ENCODE measurements at regions not wholly inside any gene's neighbourhood (a gene's known extent, or its start where the extent isn't known, plus 50 kb on each side); places are given as distances from the start of the nearest gene placed in this dataset.

- no peaks in the 10 kb centered on the region for H3K9me2 ChIP-seq (replicated peaks; ENCODE audit: control insufficient read depth, low read length)
- no peak overlapping the region for H3K4me3 ChIP-seq (ENCODE audit: low read length)
- no peaks in the 10 kb centered on the region for H4K20me1 ChIP-seq (ENCODE audit: control insufficient read depth, insufficient read depth, low read depth, low read length)
- H3F3A ChIP-seq (ENCODE audit: control insufficient read depth, insufficient read depth), result no peaks in the 10 kb centered on the region
- H3K27me3 ChIP-seq (ENCODE audit: control insufficient read depth, low read length), result peaks cover 16% of the 10 kb centered on the region; the same call in 1 of the 2 replicates
- no peaks in the 10 kb centered on the region for H3K9me3 ChIP-seq (ENCODE audit: control insufficient read depth, insufficient read depth, low read length)
- TF ChIP-seq EZH2phosphoT487 (IDR thresholded peaks at IDR 0.05; ENCODE audit: borderline replicate concordance, low read length), result no peak
- TF ChIP-seq, protein P1, sequence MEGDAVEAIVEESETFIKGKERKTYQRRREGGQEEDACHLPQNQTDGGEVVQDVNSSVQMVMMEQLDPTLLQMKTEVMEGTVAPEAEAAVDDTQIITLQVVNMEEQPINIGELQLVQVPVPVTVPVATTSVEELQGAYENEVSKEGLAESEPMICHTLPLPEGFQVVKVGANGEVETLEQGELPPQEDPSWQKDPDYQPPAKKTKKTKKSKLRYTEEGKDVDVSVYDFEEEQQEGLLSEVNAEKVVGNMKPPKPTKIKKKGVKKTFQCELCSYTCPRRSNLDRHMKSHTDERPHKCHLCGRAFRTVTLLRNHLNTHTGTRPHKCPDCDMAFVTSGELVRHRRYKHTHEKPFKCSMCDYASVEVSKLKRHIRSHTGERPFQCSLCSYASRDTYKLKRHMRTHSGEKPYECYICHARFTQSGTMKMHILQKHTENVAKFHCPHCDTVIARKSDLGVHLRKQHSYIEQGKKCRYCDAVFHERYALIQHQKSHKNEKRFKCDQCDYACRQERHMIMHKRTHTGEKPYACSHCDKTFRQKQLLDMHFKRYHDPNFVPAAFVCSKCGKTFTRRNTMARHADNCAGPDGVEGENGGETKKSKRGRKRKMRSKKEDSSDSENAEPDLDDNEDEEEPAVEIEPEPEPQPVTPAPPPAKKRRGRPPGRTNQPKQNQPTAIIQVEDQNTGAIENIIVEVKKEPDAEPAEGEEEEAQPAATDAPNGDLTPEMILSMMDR (IDR thresholded peaks at IDR 0.05; ENCODE audit: low read depth, low read length, poor library complexity, severe bottlenecking), result no peak
- H3K4me2 ChIP-seq (ENCODE audit: low read length), result no peak overlapping the region
- H3K27ac ChIP-seq (ENCODE audit: low read depth, low read length), result no peak overlapping the region
- no peaks in the 10 kb centered on the region for H3K4me1 ChIP-seq (ENCODE audit: control insufficient read depth, low read length)
- no peaks in the 10 kb centered on the region for H3K79me2 ChIP-seq (ENCODE audit: control insufficient read depth, low read length)
- no peaks in the 10 kb centered on the region for H3K36me3 ChIP-seq (ENCODE audit: control insufficient read depth, low read length)
Measured at GRCh38 chr1:157411064-157411463, 141.3 kb downstream of the FCRL5 start.

DNA sequence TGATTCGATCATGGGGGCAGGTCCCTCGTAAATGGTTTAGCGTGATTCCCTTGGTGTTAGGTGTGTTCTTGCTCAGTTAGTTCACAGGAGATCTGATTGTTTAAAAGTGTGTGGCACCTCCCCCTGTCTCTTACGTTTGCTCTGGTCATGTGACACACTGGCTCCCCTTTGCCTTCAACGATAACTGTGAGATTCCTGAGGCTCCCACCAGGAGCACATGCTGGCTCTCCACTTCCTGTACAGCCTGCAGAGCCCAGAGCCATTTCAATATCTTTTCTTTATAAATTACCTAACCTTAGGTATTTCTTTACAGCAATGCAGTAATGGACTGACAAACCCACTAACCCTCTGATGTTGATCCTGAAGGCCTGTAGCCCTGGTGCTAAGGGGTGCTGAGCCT is 141.9 kb downstream of the FCRL5 start:
- Histone ChIP-seq H3K4me1 (ENCODE audit: control insufficient read depth, low read length) (no peaks in the 10 kb centered on the region), H3K4me2 (ENCODE audit: low read length) (no peak overlapping the region), H3K36me3 (ENCODE audit: control insufficient read depth, low read length) (no peaks in the 10 kb centered on the region), H3F3A (ENCODE audit: control insufficient read depth, insufficient read depth) (no peaks in the 10 kb centered on the region), H4K20me1 (ENCODE audit: control insufficient read depth, insufficient read depth, low read depth, low read length) (no peaks in the 10 kb centered on the region), H3K27ac (ENCODE audit: low read depth, low read length) (no peak overlapping the region), H3K79me2 (ENCODE audit: control insufficient read depth, low read length) (no peaks in the 10 kb centered on the region), H3K4me3 (ENCODE audit: low read length) (no peak overlapping the region), H3K27me3 (ENCODE audit: control insufficient read depth, low read length) (peaks cover 16% of the 10 kb centered on the region; the same call in 1 of the 2 replicates), H3K9me2 (replicated peaks; ENCODE audit: control insufficient read depth, low read length) (no peaks in the 10 kb centered on the region), H3K9me3 (ENCODE audit: control insufficient read depth, insufficient read depth, low read length) (no peaks in the 10 kb centered on the region)
- no peak for TF ChIP-seq EZH2phosphoT487 (IDR thresholded peaks at IDR 0.05; ENCODE audit: borderline replicate concordance, low read length)
- TF ChIP-seq, protein P1 (IDR thresholded peaks at IDR 0.05; ENCODE audit: low read depth, low read length, poor library complexity, severe bottlenecking), result no peak

DNA sequence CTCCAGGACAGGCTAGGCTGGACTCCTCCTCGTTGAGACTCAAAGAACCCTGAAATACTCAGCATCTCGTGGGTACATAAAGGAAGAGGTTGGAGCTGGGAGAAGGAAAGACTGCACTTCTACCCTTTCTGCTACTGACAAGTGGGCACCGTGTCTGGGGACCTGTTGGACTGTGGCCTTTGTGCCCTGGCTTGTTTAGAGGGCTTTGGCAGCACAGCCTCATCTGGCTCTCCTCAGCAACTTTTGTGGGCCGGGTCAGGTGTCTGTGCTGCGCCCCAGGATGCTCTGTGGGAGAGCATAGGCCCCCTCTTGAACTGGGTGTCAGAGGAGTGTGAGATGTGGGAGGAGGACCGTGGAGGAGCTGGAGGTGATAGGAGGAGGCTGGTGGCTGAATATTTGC is 142.4 kb downstream of the FCRL5 start:
- no peaks in the 10 kb centered on the region for H3K4me1 ChIP-seq (ENCODE audit: control insufficient read depth, low read length)
- no peaks in the 10 kb centered on the region for H3K9me3 ChIP-seq (ENCODE audit: control insufficient read depth, insufficient read depth, low read length)
- no peaks in the 10 kb centered on the region for H3F3A ChIP-seq (ENCODE audit: control insufficient read depth, insufficient read depth)
- H3K9me2 ChIP-seq (replicated peaks; ENCODE audit: control insufficient read depth, low read length), result no peaks in the 10 kb centered on the region
- peaks cover 13% of the 10 kb centered on the region; the same call in 1 of the 2 replicates for H3K27me3 ChIP-seq (ENCODE audit: control insufficient read depth, low read length)
- TF ChIP-seq, protein P1 (IDR thresholded peaks at IDR 0.05; ENCODE audit: low read depth, low read length, poor library complexity, severe bottlenecking), result no peak
- H4K20me1 ChIP-seq (ENCODE audit: control insufficient read depth, insufficient read depth, low read depth, low read length), result no peaks in the 10 kb centered on the region
- no peak overlapping the region for H3K4me3 ChIP-seq (ENCODE audit: low read length)
- no peak overlapping the region for H3K27ac ChIP-seq (ENCODE audit: low read depth, low read length)
- H3K79me2 ChIP-seq (ENCODE audit: control insufficient read depth, low read length), result no peaks in the 10 kb centered on the region
- H3K36me3 ChIP-seq (ENCODE audit: control insufficient read depth, low read length), result no peaks in the 10 kb centered on the region
- no peak overlapping the region for H3K4me2 ChIP-seq (ENCODE audit: low read length)
